Kidney epithelial cell (primary cell): ENCODE measurements at regions not wholly inside any gene's neighbourhood (a gene's known extent, or its start where the extent isn't known, plus 50 kb on each side); places are given as distances from the start of the nearest gene placed in this dataset.

Experiments used
- DNase-seq: peaks from one replicate; pipeline ENCODE4 v3.0.0-alpha.2; 2010; ENCODE audit warnings: low read depth
- H3K27me3 ChIP-seq: 2 replicates; pipeline ENCODE4 v1.6.0; 2011; ENCODE audit warnings: low read length; ENCODE audit not compliant: control insufficient read depth, insufficient read depth
- H3K36me3 ChIP-seq: 2 replicates; pipeline ENCODE4 v1.5.1; 2011; ENCODE audit warnings: low read length; ENCODE audit not compliant: control insufficient read depth, insufficient read depth
- H3K4me3 ChIP-seq: 2 replicates; pipeline ENCODE4 v1.5.1; 2011; ENCODE audit warnings: low read depth, mild to moderate bottlenecking, control low read depth, low read length
- TF ChIP-seq, protein P1 (sequence below): IDR thresholded peaks from 2 replicates; pipeline ENCODE4 v1.5.1; 2011; ENCODE audit warnings: mild to moderate bottlenecking, moderate library complexity, low read length, control low read depth, inconsistent platforms; ENCODE audit not compliant: insufficient read depth, poor library complexity, severe bottlenecking

DNA sequence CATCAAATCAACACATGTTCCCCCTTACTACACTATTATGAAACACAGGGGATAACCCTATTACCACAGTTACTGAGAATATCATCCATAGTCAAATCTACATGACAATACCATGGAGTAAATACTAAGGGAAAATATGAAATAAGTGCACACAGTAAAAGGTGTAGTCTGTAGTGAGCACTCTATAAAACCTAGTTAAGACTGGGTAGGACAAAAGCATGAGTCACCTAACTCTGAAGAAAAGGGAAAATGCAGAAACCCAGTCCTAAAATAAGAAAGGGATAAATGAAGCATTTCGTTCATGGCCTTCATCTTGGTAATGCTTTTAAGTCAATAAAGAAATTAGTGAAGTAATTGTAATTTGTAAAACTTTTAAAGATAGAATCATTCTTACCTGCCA, 65.4 kb upstream of the ACVR2A start:
- no peak for DNase-seq

DNA sequence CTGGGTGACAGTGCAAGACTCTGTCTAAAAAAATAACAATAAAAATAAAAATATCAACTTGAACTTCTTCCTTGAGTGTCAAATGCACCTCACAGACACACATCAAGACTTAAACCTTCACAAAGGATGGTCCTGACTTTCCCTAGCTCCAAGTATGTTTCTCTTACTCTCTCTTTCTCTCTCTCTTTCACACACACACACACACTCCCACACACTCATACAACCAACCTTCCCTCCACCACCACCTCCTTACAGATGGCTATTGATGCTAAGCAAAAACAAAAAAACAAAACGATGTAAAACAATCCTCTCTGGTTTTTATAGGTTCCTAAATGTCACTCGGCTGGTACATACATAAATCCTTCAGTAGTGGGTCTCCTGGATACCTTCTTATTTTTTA, 67.4 kb upstream of the ACVR2A start:
- DNase-seq: no peak
- H3K36me3 ChIP-seq: no peaks in the 10 kb centered on the region
- TF ChIP-seq, protein P1, sequence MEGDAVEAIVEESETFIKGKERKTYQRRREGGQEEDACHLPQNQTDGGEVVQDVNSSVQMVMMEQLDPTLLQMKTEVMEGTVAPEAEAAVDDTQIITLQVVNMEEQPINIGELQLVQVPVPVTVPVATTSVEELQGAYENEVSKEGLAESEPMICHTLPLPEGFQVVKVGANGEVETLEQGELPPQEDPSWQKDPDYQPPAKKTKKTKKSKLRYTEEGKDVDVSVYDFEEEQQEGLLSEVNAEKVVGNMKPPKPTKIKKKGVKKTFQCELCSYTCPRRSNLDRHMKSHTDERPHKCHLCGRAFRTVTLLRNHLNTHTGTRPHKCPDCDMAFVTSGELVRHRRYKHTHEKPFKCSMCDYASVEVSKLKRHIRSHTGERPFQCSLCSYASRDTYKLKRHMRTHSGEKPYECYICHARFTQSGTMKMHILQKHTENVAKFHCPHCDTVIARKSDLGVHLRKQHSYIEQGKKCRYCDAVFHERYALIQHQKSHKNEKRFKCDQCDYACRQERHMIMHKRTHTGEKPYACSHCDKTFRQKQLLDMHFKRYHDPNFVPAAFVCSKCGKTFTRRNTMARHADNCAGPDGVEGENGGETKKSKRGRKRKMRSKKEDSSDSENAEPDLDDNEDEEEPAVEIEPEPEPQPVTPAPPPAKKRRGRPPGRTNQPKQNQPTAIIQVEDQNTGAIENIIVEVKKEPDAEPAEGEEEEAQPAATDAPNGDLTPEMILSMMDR: no peak
- no peak overlapping the region for H3K4me3 ChIP-seq
- H3K27me3 ChIP-seq: no peaks in the 10 kb centered on the region

More for the DNA sequence above, 65.4 kb upstream of the ACVR2A start:
- no peaks in the 10 kb centered on the region for H3K36me3 ChIP-seq
- TF ChIP-seq, protein P1: no peak
- H3K4me3 ChIP-seq: no peak overlapping the region
- H3K27me3 ChIP-seq: no peaks in the 10 kb centered on the region

- TF ChIP-seq, protein P1: no peak
- no peak overlapping the region for H3K4me3 ChIP-seq
- no peak for DNase-seq
- no peaks in the 10 kb centered on the region for H3K27me3 ChIP-seq
- H3K36me3 ChIP-seq: no peaks in the 10 kb centered on the region
Measured at GRCh38 chr2:147774805-147775204, 70.0 kb upstream of the ACVR2A start.

DNA sequence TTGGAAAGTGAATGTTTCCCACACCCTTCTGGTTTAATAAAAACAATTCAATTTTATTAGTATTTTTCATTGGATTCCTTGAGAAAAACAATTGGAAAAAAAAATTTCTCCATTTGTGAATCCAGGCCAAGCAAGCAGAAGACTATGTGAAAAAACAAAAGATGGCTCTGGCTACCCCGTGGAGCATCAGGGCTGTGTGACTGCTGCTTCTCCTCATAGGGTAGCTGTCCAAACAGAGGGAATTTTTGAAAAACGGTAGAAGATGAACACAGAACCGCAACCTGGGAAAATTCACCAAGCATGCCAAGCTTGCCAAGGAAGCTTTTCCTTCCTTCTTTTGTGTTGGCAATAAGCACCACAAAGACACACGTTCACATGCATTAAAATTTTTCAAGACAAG, 71.3 kb upstream of the ACVR2A start:
- Histone ChIP-seq H3K36me3 (no peaks in the 10 kb centered on the region), H3K4me3 (no peak overlapping the region), H3K27me3 (no peaks in the 10 kb centered on the region)
- TF ChIP-seq, protein P1: no peak
- no peak for DNase-seq

- TF ChIP-seq, protein P1: no peak
- no peaks in the 10 kb centered on the region for H3K36me3 ChIP-seq
- H3K27me3 ChIP-seq: no peaks in the 10 kb centered on the region
- H3K4me3 ChIP-seq: no peak overlapping the region
- DNase-seq: no peak
Measured at GRCh38 chr2:147772781-147773180, 72.0 kb upstream of the ACVR2A start.

- Histone ChIP-seq H3K27me3 (no peaks in the 10 kb centered on the region), H3K4me3 (no peak overlapping the region), H3K36me3 (no peaks in the 10 kb centered on the region)
- DNase-seq: no peak
- TF ChIP-seq, protein P1: no peak
Measured at GRCh38 chr2:147763861-147764260, 81.0 kb upstream of the ACVR2A start.
